ENCODE measurements at regions not wholly inside any gene's neighbourhood (a gene's known extent, or its start where the extent isn't known, plus 50 kb on each side); places are given as distances from the start of the nearest gene placed in this dataset.
A peak's percentile ranks its signal among the peaks of the same experiment; 100 is the strongest.

DNA sequence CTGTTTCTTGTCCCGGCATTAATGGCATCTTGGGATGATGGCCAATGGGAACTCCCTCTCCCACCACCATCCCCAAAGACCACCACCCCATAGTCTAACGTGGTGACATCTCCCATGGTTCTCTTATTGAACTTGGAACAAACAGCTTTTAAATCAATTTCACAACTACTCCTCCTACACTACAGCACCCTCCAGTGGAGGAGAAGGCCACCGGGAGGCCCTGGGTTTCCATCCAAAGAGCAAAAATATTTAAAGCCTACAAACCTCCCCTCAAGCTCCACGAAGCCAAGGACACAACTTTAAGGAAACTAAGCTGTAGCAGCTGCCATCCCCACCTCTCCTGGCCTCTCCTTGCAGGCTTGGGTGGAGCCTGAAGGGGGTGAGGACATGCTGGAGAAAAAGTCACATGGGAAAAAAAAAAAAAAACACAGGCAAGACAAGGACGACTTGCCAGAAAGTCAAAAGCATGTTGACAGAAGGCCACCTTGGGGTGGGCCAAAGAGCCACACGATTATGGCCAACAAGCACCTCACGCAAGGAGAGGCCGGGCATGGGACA is 94.0 kb upstream of the LANCL2 start:
- peak; percentile 56; the same call in 2 of the 3 replicates for ATAC-seq
- no peak for TF ChIP-seq ZFP3 (CRISPR knock-in tag; IDR thresholded peaks at IDR 0.05)
- TF ChIP-seq TOX (CRISPR knock-in tag; IDR thresholded peaks at IDR 0.05; ENCODE audit: borderline replicate concordance), result no peak
- no peak for TF ChIP-seq CSDC2 (CRISPR knock-in tag; IDR thresholded peaks at IDR 0.05)
- no peak for TF ChIP-seq OSR1 (CRISPR knock-in tag; IDR thresholded peaks at IDR 0.05)
- TF ChIP-seq ZNF8 (CRISPR knock-in tag; IDR thresholded peaks at IDR 0.05), result no peak
- TF ChIP-seq, protein P1, sequence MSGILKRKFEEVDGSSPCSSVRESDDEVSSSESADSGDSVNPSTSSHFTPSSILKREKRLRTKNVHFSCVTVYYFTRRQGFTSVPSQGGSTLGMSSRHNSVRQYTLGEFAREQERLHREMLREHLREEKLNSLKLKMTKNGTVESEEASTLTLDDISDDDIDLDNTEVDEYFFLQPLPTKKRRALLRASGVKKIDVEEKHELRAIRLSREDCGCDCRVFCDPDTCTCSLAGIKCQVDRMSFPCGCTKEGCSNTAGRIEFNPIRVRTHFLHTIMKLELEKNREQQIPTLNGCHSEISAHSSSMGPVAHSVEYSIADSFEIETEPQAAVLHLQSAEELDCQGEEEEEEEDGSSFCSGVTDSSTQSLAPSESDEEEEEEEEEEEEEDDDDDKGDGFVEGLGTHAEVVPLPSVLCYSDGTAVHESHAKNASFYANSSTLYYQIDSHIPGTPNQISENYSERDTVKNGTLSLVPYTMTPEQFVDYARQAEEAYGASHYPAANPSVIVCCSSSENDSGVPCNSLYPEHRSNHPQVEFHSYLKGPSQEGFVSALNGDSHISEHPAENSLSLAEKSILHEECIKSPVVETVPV (CRISPR knock-in tag; IDR thresholded peaks at IDR 0.05), result no peak
- no peak for TF ChIP-seq PPARA (CRISPR knock-in tag; IDR thresholded peaks at IDR 0.05; ENCODE audit: borderline replicate concordance)
- no peak for TF ChIP-seq BACH2 (CRISPR knock-in tag; IDR thresholded peaks at IDR 0.05; ENCODE audit: borderline replicate concordance)
- TF ChIP-seq ARNTL (CRISPR knock-in tag; IDR thresholded peaks at IDR 0.05; ENCODE audit: borderline replicate concordance, low read depth), result no peak
- no peak for TF ChIP-seq ZNF565 (CRISPR knock-in tag; conservative IDR thresholded peaks at IDR 0.05; ENCODE audit: low read depth)
- TF ChIP-seq SNAI2 (CRISPR knock-in tag; IDR thresholded peaks at IDR 0.05), result no peak
- no peak for TF ChIP-seq ZC3H10 (CRISPR knock-in tag; IDR thresholded peaks at IDR 0.05)
- TF ChIP-seq, protein P2, sequence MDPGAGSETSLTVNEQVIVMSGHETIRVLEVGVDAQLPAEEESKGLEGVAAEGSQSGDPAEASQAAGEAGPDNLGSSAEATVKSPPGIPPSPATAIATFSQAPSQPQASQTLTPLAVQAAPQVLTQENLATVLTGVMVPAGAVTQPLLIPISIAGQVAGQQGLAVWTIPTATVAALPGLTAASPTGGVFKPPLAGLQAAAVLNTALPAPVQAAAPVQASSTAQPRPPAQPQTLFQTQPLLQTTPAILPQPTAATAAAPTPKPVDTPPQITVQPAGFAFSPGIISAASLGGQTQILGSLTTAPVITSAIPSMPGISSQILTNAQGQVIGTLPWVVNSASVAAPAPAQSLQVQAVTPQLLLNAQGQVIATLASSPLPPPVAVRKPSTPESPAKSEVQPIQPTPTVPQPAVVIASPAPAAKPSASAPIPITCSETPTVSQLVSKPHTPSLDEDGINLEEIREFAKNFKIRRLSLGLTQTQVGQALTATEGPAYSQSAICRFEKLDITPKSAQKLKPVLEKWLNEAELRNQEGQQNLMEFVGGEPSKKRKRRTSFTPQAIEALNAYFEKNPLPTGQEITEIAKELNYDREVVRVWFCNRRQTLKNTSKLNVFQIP (CRISPR knock-in tag; IDR thresholded peaks at IDR 0.05; ENCODE audit: borderline replicate concordance, low read depth), result no peak
- TF ChIP-seq TSHZ2 (CRISPR knock-in tag; IDR thresholded peaks at IDR 0.05), result no peak
- TF ChIP-seq, protein P3, sequence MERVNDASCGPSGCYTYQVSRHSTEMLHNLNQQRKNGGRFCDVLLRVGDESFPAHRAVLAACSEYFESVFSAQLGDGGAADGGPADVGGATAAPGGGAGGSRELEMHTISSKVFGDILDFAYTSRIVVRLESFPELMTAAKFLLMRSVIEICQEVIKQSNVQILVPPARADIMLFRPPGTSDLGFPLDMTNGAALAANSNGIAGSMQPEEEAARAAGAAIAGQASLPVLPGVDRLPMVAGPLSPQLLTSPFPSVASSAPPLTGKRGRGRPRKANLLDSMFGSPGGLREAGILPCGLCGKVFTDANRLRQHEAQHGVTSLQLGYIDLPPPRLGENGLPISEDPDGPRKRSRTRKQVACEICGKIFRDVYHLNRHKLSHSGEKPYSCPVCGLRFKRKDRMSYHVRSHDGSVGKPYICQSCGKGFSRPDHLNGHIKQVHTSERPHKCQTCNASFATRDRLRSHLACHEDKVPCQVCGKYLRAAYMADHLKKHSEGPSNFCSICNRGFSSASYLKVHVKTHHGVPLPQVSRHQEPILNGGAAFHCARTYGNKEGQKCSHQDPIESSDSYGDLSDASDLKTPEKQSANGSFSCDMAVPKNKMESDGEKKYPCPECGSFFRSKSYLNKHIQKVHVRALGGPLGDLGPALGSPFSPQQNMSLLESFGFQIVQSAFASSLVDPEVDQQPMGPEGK (CRISPR knock-in tag; IDR thresholded peaks at IDR 0.05; ENCODE audit: borderline replicate concordance), result no peak
- no peak for TF ChIP-seq GLIS3 (CRISPR knock-in tag; IDR thresholded peaks at IDR 0.05)

DNA sequence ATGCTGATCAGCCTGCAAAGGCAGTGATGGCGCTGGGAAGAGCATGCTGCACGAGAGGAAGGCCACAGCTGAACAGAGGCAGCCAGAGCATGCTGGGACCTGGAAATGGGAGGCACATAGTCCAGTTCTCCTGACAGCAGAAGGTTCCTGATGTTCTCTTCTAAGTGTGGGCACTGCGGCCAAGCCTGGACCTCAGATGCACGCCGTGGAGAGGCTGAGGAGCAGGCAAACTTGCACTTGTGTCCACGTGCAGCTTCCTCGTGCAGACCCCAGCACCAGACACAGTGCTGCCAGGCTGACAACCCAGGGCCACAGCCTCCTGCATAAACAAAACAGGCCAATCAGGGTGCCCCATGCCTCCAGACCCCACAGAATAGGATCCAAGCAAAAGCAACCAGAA is 93.5 kb upstream of the LANCL2 start:
- TF ChIP-seq PPARA (CRISPR knock-in tag; IDR thresholded peaks at IDR 0.05; ENCODE audit: borderline replicate concordance), result no peak
- TF ChIP-seq TSHZ2 (CRISPR knock-in tag; IDR thresholded peaks at IDR 0.05), result no peak
- TF ChIP-seq, protein P1 (CRISPR knock-in tag; IDR thresholded peaks at IDR 0.05), result no peak
- TF ChIP-seq ZC3H10 (CRISPR knock-in tag; IDR thresholded peaks at IDR 0.05), result no peak
- TF ChIP-seq, protein P2 (CRISPR knock-in tag; IDR thresholded peaks at IDR 0.05; ENCODE audit: borderline replicate concordance, low read depth), result no peak
- TF ChIP-seq CSDC2 (CRISPR knock-in tag; IDR thresholded peaks at IDR 0.05), result no peak
- no peak for TF ChIP-seq SNAI2 (CRISPR knock-in tag; IDR thresholded peaks at IDR 0.05)

More for the DNA sequence above, 93.5 kb upstream of the LANCL2 start:
- no peak for ATAC-seq
